ENCODE measurements at regions not wholly inside any gene's neighbourhood (a gene's known extent, or its start where the extent isn't known, plus 50 kb on each side); places are given as distances from the start of the nearest gene placed in this dataset.

GRCh38 chr2:41572154-41572553 lies 475.7 kb upstream of the PKDCC start:
- intact Hi-C loops (cut with micrococcal nuclease; ENCODE audit: unreplicated experiment), result no loop called here
- CTCF ChIA-PET, result no interaction called here
- TF ChIP-seq CTCF (conservative IDR thresholded peaks at IDR 0.05), result no peak
- no peak for TF ChIP-seq EZH2 (IDR thresholded peaks at IDR 0.05; ENCODE audit: low read depth)
- Histone ChIP-seq H4K20me1 (ENCODE audit: insufficient read depth) (no peaks in the 10 kb centered on the region), H3K4me3 (no peak overlapping the region), H3K79me2 (ENCODE audit: low read depth) (no peaks in the 10 kb centered on the region), H3F3A (ENCODE audit: insufficient read depth, low read depth) (no peaks in the 10 kb centered on the region), H3K27ac (no peak overlapping the region), H3K27me3 (ENCODE audit: insufficient read depth, low read depth) (no peaks in the 10 kb centered on the region), H3K9me3 (ENCODE audit: insufficient read depth, low read depth) (no peaks in the 10 kb centered on the region), H3K36me3 (ENCODE audit: low read depth) (no peaks in the 10 kb centered on the region), H2AFZ (no peak overlapping the region), H3K4me2 (no peak overlapping the region), H3K9me2 (ENCODE audit: insufficient read depth) (no peaks in the 10 kb centered on the region), H3K4me1 (replicated peaks; ENCODE audit: insufficient read depth) (no peaks in the 10 kb centered on the region)
- POLR2A ChIA-PET (ENCODE audit: unreplicated experiment), result no interaction called here
- BruUV-seq (replicated peaks), result no TSS peak
- no peak for DNase-seq

GRCh38 chr2:41576423-41576822 lies 471.4 kb upstream of the PKDCC start:
- CTCF ChIA-PET, result no interaction called here
- Histone ChIP-seq H2AFZ (no peak overlapping the region), H3K4me1 (replicated peaks; ENCODE audit: insufficient read depth) (no peaks in the 10 kb centered on the region), H3K4me3 (no peak overlapping the region), H4K20me1 (ENCODE audit: insufficient read depth) (no peaks in the 10 kb centered on the region), H3K27ac (no peak overlapping the region), H3K4me2 (no peak overlapping the region), H3K9me2 (ENCODE audit: insufficient read depth) (0 out of 2 replicates have a peak, but pooled peaks cover 3% of the 10 kb centered on the region), H3K27me3 (ENCODE audit: insufficient read depth, low read depth) (no peaks in the 10 kb centered on the region), H3F3A (ENCODE audit: insufficient read depth, low read depth) (no peaks in the 10 kb centered on the region), H3K36me3 (ENCODE audit: low read depth) (no peaks in the 10 kb centered on the region), H3K9me3 (ENCODE audit: insufficient read depth, low read depth) (no peaks in the 10 kb centered on the region), H3K79me2 (ENCODE audit: low read depth) (no peaks in the 10 kb centered on the region)
- BruUV-seq (replicated peaks), result no TSS peak
- no peak for TF ChIP-seq CTCF (conservative IDR thresholded peaks at IDR 0.05)
- TF ChIP-seq EZH2 (IDR thresholded peaks at IDR 0.05; ENCODE audit: low read depth), result no peak
- intact Hi-C loops (cut with micrococcal nuclease; ENCODE audit: unreplicated experiment), result no loop called here
- DNase-seq, result no peak
- POLR2A ChIA-PET (ENCODE audit: unreplicated experiment), result no interaction called here

GRCh38 chr2:41579806-41580205 lies 468.0 kb upstream of the PKDCC start:
- ChIA-PET CTCF (no interaction called here), POLR2A (ENCODE audit: unreplicated experiment) (no interaction called here)
- Histone ChIP-seq H3K4me3 (no peak overlapping the region), H4K20me1 (ENCODE audit: insufficient read depth) (no peaks in the 10 kb centered on the region), H3K79me2 (ENCODE audit: low read depth) (no peaks in the 10 kb centered on the region), H3K9me3 (ENCODE audit: insufficient read depth, low read depth) (no peaks in the 10 kb centered on the region), H3F3A (ENCODE audit: insufficient read depth, low read depth) (no peaks in the 10 kb centered on the region), H3K9me2 (ENCODE audit: insufficient read depth) (0 out of 2 replicates have a peak, but pooled peaks cover 3% of the 10 kb centered on the region), H3K4me1 (replicated peaks; ENCODE audit: insufficient read depth) (no peaks in the 10 kb centered on the region), H3K27ac (no peak overlapping the region), H3K27me3 (ENCODE audit: insufficient read depth, low read depth) (no peaks in the 10 kb centered on the region), H2AFZ (no peak overlapping the region), H3K4me2 (no peak overlapping the region), H3K36me3 (ENCODE audit: low read depth) (no peaks in the 10 kb centered on the region)
- DNase-seq, result no peak
- intact Hi-C loops (cut with micrococcal nuclease; ENCODE audit: unreplicated experiment), result no loop called here
- TF ChIP-seq CTCF (conservative IDR thresholded peaks at IDR 0.05) (no peak), EZH2 (IDR thresholded peaks at IDR 0.05; ENCODE audit: low read depth) (no peak)
- BruUV-seq (replicated peaks), result no TSS peak

Measured in PC-9 (cell line).